ENCODE measurements at regions not wholly inside any gene's neighbourhood (a gene's known extent, or its start where the extent isn't known, plus 50 kb on each side); places are given as distances from the start of the nearest gene placed in this dataset.
"Not testable (repeated sequence)": the region's sequence is repeated elsewhere in the genome, so short reads cannot be mapped to it uniquely, and the experiment has no call there.

GRCh38 chr4:11895766-11896165 lies 467.1 kb upstream of the HS3ST1 start:
- DNase-seq: no peak

- DNase-seq: no peak
Observed at GRCh38 chr4:11894977-11895376, 466.3 kb upstream of the HS3ST1 start.

GRCh38 chr4:11894221-11894620 lies 465.5 kb upstream of the HS3ST1 start:
- no peak for DNase-seq

DNA sequence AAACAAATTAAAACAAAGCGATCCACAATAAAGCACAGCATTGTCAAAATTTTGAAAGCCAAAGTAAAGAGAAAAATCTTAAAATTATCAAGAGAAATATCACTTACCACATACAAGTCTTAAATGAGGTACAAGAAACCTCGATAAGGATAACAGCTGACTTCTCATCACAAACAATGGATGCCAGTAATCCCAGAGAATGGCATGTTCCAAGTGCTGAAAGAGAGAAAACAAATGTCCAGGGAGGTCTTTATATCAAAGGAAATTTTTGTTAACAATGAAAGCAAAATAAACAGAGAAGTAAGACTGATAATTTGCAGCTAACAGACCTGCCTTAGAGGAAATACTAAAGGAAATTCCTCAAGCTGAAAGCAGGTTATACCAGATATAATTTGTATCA lies 460.4 kb upstream of the HS3ST1 start:
- no peak for DNase-seq

- no peak for DNase-seq
Observed at GRCh38 chr4:11881947-11882346, 453.3 kb upstream of the HS3ST1 start.

- DNase-seq: no peak
Observed at GRCh38 chr4:11881364-11881763, 452.7 kb upstream of the HS3ST1 start.

- DNase-seq: no peak
Observed at GRCh38 chr4:11878241-11878640, 449.5 kb upstream of the HS3ST1 start.

DNA sequence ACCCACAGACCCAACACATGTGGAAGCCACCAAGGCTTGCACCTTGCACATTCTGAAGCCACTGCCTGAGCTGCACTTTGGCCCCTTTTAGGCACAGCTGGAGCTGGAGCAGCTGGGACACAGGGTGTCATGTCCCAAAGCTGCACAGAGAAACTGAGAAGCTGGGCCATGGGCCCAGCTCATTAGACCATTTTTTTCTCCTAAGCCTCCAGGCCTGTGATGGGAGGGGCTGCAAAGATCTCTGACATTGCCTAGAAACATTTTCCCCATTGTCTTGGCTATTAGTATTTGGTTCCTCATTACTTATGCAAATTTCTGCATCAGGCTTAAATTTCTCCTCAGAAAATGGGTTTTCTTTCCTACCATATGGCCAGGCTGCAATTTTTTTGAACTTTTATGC lies 447.4 kb upstream of the HS3ST1 start:
- no peak for DNase-seq

DNA sequence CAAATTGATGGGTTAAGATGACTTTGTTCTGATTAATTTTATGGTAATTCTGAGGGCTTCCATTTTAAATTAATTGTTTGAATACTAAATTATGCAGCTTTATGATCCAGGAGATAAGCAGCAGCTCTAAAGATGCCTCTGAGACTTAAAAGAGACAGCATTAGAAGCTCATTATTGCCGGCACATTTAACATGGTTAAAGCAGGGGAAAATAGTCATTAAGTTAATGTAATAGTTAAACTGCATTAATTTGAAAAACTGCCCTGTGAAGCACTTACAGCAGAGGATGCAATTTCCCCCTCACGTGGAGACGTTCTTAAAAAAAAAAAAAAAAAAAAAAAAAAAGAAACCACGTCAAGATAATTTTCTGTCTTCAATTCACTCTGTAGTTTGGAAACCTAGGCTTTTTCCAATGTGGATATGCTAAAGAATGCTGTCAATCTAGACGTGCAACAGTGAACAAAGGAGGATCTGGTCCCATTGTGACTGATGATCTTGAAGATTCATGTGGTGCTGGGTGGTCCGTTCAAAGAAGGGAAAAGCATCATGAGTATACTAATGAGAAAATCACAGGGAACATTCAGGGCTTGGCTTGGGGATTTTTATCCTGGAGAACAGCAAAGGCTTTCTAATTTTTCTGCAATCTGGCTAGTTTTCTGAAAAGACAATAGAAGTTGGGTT lies 440.6 kb upstream of the HS3ST1 start:
- no peak for DNase-seq

GRCh38 chr4:11866391-11866790 lies 437.7 kb upstream of the HS3ST1 start:
- no peak for DNase-seq

- no peak for DNase-seq
Observed at GRCh38 chr4:11860996-11861395, 432.3 kb upstream of the HS3ST1 start.

- DNase-seq: no peak
Observed at GRCh38 chr4:11857881-11858280, 429.2 kb upstream of the HS3ST1 start.

GRCh38 chr4:11847167-11847566 lies 418.5 kb upstream of the HS3ST1 start:
- DNase-seq: no peak

GRCh38 chr4:11843927-11844326 lies 415.2 kb upstream of the HS3ST1 start:
- no peak for DNase-seq

DNA sequence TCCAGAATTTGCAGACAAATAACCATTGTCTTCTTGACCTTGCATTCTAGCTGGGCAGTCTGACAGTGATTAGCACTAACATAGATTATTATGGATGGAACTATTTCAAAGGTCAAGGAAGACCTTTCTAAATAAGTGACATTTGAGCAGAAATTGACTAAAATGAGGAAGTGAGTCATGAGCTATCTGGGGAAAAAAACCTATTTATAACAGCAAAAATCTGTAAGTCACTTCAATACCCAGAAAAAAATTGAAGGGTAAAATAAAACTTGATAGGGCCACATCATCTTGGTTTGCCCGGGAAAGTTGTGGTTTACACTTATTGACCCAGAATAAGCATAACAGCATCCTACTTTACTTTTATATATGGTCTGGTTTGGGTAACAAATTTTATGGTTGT lies 414.6 kb upstream of the HS3ST1 start:
- no peak for DNase-seq

DNA sequence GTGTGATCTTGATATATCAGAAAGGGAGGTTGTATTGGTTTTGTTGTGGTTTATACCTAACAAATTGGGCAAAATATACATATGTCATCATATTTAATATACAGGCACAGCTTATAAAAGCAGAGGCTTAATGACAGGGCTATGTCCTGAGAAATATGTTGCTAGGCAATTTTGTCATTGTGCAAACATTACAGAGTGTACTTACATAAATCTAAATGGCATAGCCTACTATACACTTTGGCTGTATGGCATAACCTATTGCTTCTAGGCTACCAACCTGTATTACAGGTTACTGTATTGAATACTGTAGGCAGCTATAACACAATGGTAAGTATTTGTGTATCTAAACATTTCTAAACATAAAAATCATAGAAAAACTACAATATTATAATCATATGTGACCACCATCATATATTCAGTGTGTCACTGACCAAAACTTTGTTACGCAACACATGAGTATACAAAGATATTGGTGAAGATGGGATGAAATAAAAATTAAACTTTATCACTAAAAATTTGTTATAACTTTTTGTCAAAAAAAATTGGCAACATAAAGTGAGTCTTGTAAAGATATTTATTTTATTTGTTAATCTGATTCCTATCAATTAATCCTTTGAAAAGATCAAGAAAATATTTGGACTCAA lies 414.0 kb upstream of the HS3ST1 start:
- no peak for DNase-seq

DNA sequence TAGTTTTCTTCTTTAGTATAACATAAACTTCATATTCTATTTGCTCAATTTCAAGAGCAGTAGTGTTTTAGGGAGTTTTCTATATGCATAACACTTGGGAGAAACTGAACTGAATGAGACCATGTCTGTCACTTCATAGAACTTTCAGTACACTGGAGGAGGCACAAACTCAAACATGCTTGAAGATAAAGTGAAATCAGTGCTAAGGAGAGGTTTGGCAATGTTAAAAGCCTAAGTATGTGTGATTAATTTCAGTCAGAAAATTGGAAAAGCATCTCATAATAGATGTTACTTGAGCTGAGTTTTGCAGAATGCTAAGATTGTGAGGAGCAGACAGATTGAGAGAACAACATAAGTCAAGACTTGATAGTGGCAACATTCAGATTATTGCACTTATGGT lies 411.2 kb upstream of the HS3ST1 start:
- DNase-seq: no peak

DNA sequence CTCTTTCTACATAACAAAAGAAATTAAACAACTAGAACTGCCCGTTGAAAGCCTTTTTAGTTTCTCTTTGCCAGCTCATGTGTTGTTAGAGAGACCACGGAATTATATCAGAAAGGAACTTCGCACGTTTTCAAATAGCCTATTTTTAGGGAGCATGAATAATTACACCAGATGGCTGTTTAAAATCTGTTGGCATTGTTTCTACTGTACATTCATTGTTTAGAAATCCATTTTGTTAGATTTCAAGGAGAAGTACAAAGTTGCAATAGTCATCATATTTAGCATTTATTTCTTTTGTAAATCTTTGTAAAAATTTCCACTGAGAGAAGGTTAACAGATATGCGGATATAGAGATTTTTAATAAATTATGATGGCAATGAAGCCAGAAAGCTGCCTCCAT lies 403.0 kb upstream of the HS3ST1 start:
- DNase-seq: no peak

DNA sequence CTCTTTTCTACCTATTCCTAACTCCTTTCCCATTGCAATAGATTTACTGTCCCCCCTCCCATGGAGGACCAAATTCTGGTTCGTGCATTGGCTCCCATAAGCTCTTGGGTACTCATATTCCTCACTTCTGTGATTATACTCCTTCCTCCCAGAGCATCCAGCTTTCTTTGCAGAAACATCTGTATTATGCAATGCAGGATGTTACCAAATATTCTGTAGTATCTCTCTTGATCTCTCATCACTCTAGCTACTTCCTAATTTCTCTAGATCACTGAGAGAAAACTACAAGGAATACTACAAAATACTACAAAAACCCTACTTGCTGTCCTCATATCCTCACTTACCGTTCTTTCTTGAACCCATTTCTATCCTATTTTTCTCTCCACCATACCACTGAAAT lies 395.9 kb upstream of the HS3ST1 start:
- DNase-seq: no peak

DNA sequence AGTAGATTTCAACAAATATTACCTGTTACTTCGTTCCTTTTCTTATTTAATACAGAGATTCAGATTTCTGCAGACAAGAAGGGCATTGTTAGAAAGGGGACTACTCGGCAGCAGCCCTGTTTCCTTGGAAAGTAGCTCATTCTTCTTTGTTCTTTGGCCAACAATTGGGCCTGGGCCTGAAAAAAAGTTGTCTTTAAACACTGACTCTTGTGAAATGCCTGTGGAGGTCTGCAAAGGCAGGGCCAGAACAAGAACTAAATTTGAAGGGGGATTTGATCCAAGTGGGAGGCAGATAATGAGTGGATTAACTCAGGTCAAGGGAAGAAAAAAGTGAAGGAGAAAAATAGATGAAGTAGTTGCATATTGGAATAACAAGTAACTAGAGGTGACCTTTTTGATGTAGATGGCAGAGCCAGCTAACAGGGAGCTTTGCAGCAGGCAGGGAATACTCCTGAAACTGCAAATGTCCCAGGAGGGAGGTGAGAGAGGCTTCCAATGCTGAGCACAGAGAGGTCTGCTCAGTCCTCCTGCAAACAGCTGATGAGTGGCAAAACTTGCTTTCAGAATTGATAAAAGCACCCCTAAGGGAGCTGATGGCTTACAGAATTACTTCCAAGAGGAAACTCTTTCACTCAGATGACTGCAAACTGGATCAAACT lies 393.2 kb upstream of the HS3ST1 start:
- no peak for DNase-seq

DNA sequence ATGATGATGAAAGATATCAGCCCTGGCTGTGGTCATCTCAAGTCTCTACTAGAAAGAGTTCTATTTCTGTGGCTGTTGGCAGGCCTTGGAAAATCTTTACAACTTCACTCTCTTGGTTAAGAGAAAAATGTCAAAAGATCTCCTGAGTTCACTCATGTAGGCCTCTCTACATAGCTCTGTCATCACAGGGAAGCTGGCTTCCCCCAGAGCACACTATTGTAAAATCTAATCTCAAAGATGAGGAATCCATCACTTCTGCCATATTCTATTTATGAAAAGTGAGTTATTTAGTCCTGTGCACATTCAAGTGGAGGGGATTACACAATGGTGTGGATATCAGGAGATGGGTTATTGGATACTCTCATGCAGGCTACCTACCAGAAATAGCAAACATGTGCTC lies 388.4 kb upstream of the HS3ST1 start:
- no peak for DNase-seq

GRCh38 chr4:11814758-11815157 lies 386.1 kb upstream of the HS3ST1 start:
- no peak for DNase-seq

DNA sequence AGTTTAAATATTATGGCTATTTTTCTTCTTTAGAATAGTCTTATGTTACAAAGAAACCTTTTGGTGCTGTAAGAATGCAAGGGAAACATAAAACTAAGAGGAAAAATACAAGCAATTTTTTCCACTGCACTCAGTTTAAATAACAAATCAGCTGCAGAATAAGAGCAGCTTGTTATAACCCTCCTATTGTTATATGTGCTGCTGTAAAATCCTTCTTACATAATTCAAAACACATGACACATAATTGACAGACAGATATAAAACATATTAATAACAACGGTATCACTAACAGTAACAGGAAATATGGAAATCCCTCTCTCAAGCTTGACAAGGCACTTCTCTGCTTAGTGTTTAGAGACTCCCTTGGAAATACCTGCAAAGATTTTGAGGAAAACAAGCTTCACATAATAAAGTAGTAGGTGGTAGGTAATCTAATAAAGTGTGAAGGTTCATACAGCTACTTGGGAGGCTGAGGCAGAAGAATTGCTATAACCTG lies 385.3 kb upstream of the HS3ST1 start:
- DNase-seq: no peak

- not testable (repeated sequence) for DNase-seq
Observed at GRCh38 chr4:11811521-11811920, 382.8 kb upstream of the HS3ST1 start.
